Caco-2 (cell line): ENCODE measurements at regions not wholly inside any gene's neighbourhood (a gene's known extent, or its start where the extent isn't known, plus 50 kb on each side); places are given as distances from the start of the nearest gene placed in this dataset.

Experiments used
- BruUV-seq: library from RNA; stranded (reverse); fragments of 400-500 nt; replicated peaks from 2 replicates; lab custom pipeline; 2021; lab: Mats Ljungman, UMichigan
- CTCF ChIA-PET: fragments of 300-600 bp; sonication (Branson Sonifier 250); formaldehyde crosslinking; loops from one replicate; lab custom pipeline; 2022; ENCODE audit warnings: antibody characterized with exemption; lab: Charles Lee
- POLR2A ChIA-PET: fragments of 300-600 bp; sonication (Branson Sonifier 250); formaldehyde crosslinking; loops from one replicate; lab custom pipeline; 2022; ENCODE audit warnings: antibody characterized with exemption; lab: Charles Lee
- DNase-seq, 2 experiments: peaks; one replicate each; pipeline versions ENCODE4 v3.0.0 to v3.0.0-alpha.2; 2020 to 2022
- H3K27me3 ChIP-seq: replicated peaks from 2 replicates; pipeline ENCODE4 v1.6.0; 2011; ENCODE audit warnings: low read length; ENCODE audit not compliant: control insufficient read depth, insufficient read depth
- H3K36me3 ChIP-seq: 2 replicates; pipeline ENCODE4 v1.5.1; 2011; ENCODE audit warnings: low read length; ENCODE audit not compliant: control insufficient read depth, insufficient read depth
- H3K4me1 ChIP-seq: fragments of 250-450 bp; sonication (Bioruptor Pico); 2 replicates; pipeline ENCODE4 v1.5.1; 2020; ENCODE audit warnings: mild to moderate bottlenecking
- H3K4me3 ChIP-seq: 2 replicates; pipeline ENCODE4 v1.5.1; 2011; ENCODE audit warnings: low read depth, mild to moderate bottlenecking, control low read depth, low read length
- H3K9me3 ChIP-seq: fragments of 250-450 bp; sonication (Bioruptor Pico); 2 replicates; pipeline ENCODE4 v1.5.1; 2020; ENCODE audit warnings: mild to moderate bottlenecking, moderate library complexity
- H3K27ac Mint-ChIP-seq: one replicate; pipeline ENCODE4 v1.8.0; 2022; ENCODE audit warnings: mixed read lengths; ENCODE audit not compliant: unreplicated experiment
- H3K27me3 Mint-ChIP-seq: one replicate; pipeline ENCODE4 v1.8.0; 2022; ENCODE audit warnings: mixed read lengths; ENCODE audit not compliant: insufficient read depth, unreplicated experiment
- H3K36me3 Mint-ChIP-seq: one replicate; pipeline ENCODE4 v1.8.0; 2022; ENCODE audit warnings: mild to moderate bottlenecking, mixed read lengths; ENCODE audit not compliant: insufficient read depth, unreplicated experiment
- H3K4me1 Mint-ChIP-seq: one replicate; pipeline ENCODE4 v1.8.0; 2022; ENCODE audit warnings: low read depth, mixed read lengths; ENCODE audit not compliant: unreplicated experiment
- H3K4me3 Mint-ChIP-seq: one replicate; pipeline ENCODE4 v1.8.0; 2022; ENCODE audit warnings: mild to moderate bottlenecking, moderate library complexity, mixed read lengths; ENCODE audit not compliant: unreplicated experiment
- H3K9me3 Mint-ChIP-seq: one replicate; pipeline ENCODE4 v1.8.0; 2022; ENCODE audit warnings: mixed read lengths; ENCODE audit not compliant: unreplicated experiment
- intact Hi-C: fragments of 100-400 bp; cut with micrococcal nuclease; formaldehyde crosslinking; loops from one replicate; pipeline ENCODE4 v1.10.0; 2022; ENCODE audit not compliant: unreplicated experiment
- TF ChIP-seq, protein P1 (sequence below), 2 experiments: fragments of 200-600 bp in 1 of 2; IDR thresholded peaks; 1 replicate in 1 of 2; 2 replicates in 1 of 2; pipeline versions ENCODE4 v1.5.1 to v1.8.0; 2011 to 2022; ENCODE audit warnings: antibody characterized with exemption in 1 of 2, control low read depth in 1 of 2, inconsistent platforms in 1 of 2, low read depth in 1 of 2, low read length in 1 of 2, mild to moderate bottlenecking in 1 of 2, moderate library complexity in 1 of 2; ENCODE audit not compliant: insufficient read depth in 1 of 2, severe bottlenecking in 1 of 2, unreplicated experiment in 1 of 2

- Mint-ChIP-seq H3K9me3 (no peaks in the 10 kb centered on the region), H3K4me3 (no peak overlapping the region), H3K27me3 (no peaks in the 10 kb centered on the region), H3K4me1 (no peaks in the 10 kb centered on the region), H3K36me3 (no peaks in the 10 kb centered on the region), H3K27ac (no peak overlapping the region)
- H3K9me3 ChIP-seq = no peaks in the 10 kb centered on the region
- TF ChIP-seq, protein P1, sequence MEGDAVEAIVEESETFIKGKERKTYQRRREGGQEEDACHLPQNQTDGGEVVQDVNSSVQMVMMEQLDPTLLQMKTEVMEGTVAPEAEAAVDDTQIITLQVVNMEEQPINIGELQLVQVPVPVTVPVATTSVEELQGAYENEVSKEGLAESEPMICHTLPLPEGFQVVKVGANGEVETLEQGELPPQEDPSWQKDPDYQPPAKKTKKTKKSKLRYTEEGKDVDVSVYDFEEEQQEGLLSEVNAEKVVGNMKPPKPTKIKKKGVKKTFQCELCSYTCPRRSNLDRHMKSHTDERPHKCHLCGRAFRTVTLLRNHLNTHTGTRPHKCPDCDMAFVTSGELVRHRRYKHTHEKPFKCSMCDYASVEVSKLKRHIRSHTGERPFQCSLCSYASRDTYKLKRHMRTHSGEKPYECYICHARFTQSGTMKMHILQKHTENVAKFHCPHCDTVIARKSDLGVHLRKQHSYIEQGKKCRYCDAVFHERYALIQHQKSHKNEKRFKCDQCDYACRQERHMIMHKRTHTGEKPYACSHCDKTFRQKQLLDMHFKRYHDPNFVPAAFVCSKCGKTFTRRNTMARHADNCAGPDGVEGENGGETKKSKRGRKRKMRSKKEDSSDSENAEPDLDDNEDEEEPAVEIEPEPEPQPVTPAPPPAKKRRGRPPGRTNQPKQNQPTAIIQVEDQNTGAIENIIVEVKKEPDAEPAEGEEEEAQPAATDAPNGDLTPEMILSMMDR (IDR thresholded peaks at IDR 0.05; ENCODE audit: insufficient read depth in 1 of 2, low read depth in 1 of 2, low read length in 1 of 2, severe bottlenecking in 1 of 2, unreplicated experiment in 1 of 2) = no peak
- BruUV-seq = no TSS peak
- no peak overlapping the region for H3K4me3 ChIP-seq
- no peaks in the 10 kb centered on the region for H3K36me3 ChIP-seq
- no peaks in the 10 kb centered on the region for H3K27me3 ChIP-seq
- no peak for DNase-seq
- ChIA-PET CTCF (no interaction called here), POLR2A (no interaction called here)
- H3K4me1 ChIP-seq = no peaks in the 10 kb centered on the region
- intact Hi-C loops = no loop called here
Measured at GRCh38 chr5:87105577-87105976, 162.1 kb upstream of the RASA1 start.

- TF ChIP-seq, protein P1 (IDR thresholded peaks at IDR 0.05; ENCODE audit: insufficient read depth in 1 of 2, low read depth in 1 of 2, low read length in 1 of 2, severe bottlenecking in 1 of 2, unreplicated experiment in 1 of 2) = no peak
- intact Hi-C loops = no loop called here
- no peak overlapping the region for H3K4me3 Mint-ChIP-seq
- Histone ChIP-seq H3K36me3 (no peaks in the 10 kb centered on the region), H3K27me3 (no peaks in the 10 kb centered on the region), H3K4me1 (no peaks in the 10 kb centered on the region), H3K4me3 (no peak overlapping the region), H3K9me3 (no peaks in the 10 kb centered on the region)
- no peak for DNase-seq
- ChIA-PET POLR2A (no interaction called here), CTCF (no interaction called here)
- no TSS peak for BruUV-seq
- no peaks in the 10 kb centered on the region for H3K9me3 Mint-ChIP-seq
- no peaks in the 10 kb centered on the region for H3K4me1 Mint-ChIP-seq
- H3K27ac Mint-ChIP-seq = no peak overlapping the region
- peaks cover 6% of the 10 kb centered on the region for H3K27me3 Mint-ChIP-seq
- no peaks in the 10 kb centered on the region for H3K36me3 Mint-ChIP-seq
Measured at GRCh38 chr5:87109746-87110145, 157.9 kb upstream of the RASA1 start.

GRCh38 chr5:87110721-87111120, 157.0 kb upstream of the RASA1 start:
- TF ChIP-seq, protein P1 (IDR thresholded peaks at IDR 0.05; ENCODE audit: insufficient read depth in 1 of 2, low read depth in 1 of 2, low read length in 1 of 2, severe bottlenecking in 1 of 2, unreplicated experiment in 1 of 2) = no peak
- Mint-ChIP-seq H3K27ac (no peak overlapping the region), H3K4me3 (no peak overlapping the region), H3K9me3 (no peaks in the 10 kb centered on the region), H3K36me3 (no peaks in the 10 kb centered on the region), H3K4me1 (no peaks in the 10 kb centered on the region), H3K27me3 (peaks cover 6% of the 10 kb centered on the region)
- BruUV-seq = no TSS peak
- POLR2A ChIA-PET = no interaction called here
- no peaks in the 10 kb centered on the region for H3K36me3 ChIP-seq
- intact Hi-C loops = no loop called here
- H3K27me3 ChIP-seq = no peaks in the 10 kb centered on the region
- DNase-seq = no peak
- CTCF ChIA-PET = no interaction called here
- no peaks in the 10 kb centered on the region for H3K4me1 ChIP-seq
- no peaks in the 10 kb centered on the region for H3K9me3 ChIP-seq
- no peak overlapping the region for H3K4me3 ChIP-seq
